Fibroblast of the aortic adventitia (primary cell): ENCODE measurements at regions not wholly inside any gene's neighbourhood (a gene's known extent, or its start where the extent isn't known, plus 50 kb on each side); places are given as distances from the start of the nearest gene placed in this dataset.

Experiments
- DNase-seq: peaks from one replicate; pipeline ENCODE4 v3.0.0-alpha.2; 2010; ENCODE audit warnings: low read depth
- H3K4me3 ChIP-seq: 2 replicates; pipeline ENCODE4 v1.5.1; 2011; ENCODE audit warnings: low read depth, mild to moderate bottlenecking, control low read depth, low read length, moderate library complexity
- TF ChIP-seq, protein P1 (sequence below): IDR thresholded peaks from 2 replicates; pipeline ENCODE4 v1.5.1; 2011; ENCODE audit warnings: mild to moderate bottlenecking, low read length, control low read depth, inconsistent platforms; ENCODE audit not compliant: insufficient read depth

DNA sequence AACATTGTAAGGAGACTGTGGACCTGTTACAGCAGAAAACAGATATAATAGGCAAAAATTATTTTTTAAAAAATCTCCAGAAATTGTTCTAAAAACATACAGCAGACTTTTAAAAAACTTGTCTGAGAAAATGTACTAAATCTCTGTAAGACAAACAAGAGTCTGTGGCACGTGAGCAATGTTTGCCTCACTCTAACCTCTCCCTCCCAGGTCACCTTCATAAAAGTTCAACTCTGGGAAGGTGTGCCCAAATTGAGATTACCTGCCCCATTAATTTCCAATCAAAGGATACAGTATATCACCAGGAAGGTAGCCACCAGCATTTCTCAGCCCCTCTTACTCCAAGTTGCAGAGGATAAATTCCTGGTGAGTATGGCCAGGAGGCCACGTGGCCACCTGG, 992.7 kb downstream of the TMEM182 start:
- TF ChIP-seq, protein P1, sequence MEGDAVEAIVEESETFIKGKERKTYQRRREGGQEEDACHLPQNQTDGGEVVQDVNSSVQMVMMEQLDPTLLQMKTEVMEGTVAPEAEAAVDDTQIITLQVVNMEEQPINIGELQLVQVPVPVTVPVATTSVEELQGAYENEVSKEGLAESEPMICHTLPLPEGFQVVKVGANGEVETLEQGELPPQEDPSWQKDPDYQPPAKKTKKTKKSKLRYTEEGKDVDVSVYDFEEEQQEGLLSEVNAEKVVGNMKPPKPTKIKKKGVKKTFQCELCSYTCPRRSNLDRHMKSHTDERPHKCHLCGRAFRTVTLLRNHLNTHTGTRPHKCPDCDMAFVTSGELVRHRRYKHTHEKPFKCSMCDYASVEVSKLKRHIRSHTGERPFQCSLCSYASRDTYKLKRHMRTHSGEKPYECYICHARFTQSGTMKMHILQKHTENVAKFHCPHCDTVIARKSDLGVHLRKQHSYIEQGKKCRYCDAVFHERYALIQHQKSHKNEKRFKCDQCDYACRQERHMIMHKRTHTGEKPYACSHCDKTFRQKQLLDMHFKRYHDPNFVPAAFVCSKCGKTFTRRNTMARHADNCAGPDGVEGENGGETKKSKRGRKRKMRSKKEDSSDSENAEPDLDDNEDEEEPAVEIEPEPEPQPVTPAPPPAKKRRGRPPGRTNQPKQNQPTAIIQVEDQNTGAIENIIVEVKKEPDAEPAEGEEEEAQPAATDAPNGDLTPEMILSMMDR, result no peak
- H3K4me3 ChIP-seq, result no peak overlapping the region
- no peak for DNase-seq

DNA sequence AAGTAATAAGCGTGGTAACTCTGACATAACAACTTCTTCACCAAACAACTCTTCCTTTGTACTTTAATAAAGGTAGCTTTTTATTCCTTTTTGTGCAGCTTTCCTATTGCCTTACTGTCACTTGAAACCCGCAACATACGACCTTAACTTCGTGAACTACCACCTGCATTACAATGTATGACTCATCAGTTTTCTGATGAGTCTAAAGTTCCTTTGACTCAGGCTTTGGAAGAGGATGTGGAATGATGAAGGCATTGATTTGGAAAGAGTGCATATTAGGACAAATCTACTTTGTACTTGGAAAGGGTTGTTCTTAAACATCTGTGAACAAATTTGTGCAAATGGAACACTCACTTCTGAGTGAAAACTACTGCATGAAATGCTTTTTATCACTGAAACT, 1012.1 kb downstream of the TMEM182 start:
- H3K4me3 ChIP-seq, result no peak overlapping the region
- no peak for DNase-seq
- TF ChIP-seq, protein P1, result no peak

DNA sequence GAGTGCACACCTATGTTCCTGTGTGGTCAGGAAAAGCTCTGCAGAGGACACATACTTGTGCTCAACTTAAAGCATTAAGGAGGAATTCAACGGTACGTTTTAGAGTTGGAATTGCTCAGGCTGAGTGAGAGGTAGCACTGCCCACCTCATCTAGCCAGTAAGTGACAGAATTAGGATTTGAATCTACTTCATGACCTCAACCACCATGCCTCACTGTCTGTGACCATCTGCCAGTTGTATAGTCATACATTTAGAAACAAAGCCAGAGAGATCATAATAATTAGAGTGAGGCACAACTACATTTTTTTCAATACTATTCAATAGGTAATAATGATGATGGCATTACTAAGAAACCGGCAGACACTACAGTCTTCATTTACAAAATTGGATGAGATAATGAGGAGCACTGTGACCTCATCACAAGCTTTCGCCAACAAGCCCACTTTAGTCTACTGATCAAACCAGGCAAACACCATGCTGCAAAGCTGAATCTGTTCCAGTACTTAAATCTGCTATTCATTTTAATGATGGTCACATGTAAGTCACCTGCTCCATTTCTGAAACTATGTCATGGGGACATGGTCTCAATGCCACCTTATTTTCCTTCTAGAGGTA, 1018.4 kb downstream of the TMEM182 start:
- TF ChIP-seq, protein P1, result no peak
- H3K4me3 ChIP-seq, result no peak overlapping the region
- DNase-seq, result no peak

DNA sequence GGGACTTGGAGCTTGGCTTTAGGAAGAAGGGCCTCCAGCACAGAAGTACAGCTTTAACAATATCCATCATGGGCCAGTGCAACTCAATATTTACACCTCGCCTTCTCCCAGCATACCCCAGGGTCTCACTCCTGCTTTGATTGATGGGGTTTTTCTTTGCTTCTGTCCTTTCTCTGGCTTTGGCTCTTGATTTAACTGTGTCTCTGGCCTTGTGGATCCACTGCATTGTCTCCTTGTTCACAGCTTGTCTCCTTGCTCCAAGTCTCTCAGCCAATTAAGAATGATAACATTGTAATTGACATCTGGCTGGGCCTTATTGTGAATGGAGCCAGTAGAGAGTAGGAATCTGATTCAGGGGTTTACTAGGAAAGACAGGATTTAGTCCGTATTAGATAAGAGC, 1019.5 kb downstream of the TMEM182 start:
- TF ChIP-seq, protein P1, result no peak
- DNase-seq, result no peak
- no peak overlapping the region for H3K4me3 ChIP-seq

DNA sequence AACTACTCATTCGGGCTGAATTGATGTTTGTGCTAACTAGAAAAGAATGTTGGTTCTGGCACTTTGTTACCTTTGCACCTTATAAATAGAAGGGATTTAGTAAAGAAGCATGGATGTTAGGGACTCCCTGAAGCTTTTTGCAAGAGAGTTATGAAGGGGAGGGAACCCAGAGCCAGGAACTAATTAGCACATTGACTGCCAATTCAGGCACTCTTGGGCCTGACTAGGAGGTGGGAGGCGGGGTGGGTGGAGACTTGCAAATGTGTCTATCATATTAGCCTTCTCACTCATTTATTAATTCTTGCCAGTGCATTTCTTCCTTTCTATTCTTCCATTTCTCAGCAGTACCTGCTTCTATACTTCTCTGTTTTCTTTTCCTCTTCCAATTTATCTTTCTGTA, 1022.4 kb downstream of the TMEM182 start:
- no peak for DNase-seq
- TF ChIP-seq, protein P1, result no peak
- no peak overlapping the region for H3K4me3 ChIP-seq

DNA sequence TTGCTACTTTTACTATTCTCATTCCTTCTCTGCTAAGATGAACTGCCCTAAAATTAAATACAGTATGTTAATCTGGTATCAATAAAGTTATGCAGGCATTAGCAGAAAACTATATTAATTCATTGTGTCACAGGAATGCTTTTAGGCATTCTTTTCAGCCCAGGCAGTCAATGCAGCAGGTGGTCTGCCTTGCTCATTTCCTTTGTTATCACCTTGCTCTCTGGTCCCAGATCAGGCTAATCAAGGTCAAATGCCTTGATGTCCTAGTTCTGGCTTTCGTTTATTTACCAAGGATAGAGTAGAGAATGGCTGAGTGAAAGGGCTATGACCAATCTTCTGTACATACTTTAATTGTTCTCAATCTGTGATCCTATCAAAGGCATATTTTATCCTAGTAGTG, 1023.6 kb downstream of the TMEM182 start:
- TF ChIP-seq, protein P1, result no peak
- no peak overlapping the region for H3K4me3 ChIP-seq
- DNase-seq, result no peak

DNA sequence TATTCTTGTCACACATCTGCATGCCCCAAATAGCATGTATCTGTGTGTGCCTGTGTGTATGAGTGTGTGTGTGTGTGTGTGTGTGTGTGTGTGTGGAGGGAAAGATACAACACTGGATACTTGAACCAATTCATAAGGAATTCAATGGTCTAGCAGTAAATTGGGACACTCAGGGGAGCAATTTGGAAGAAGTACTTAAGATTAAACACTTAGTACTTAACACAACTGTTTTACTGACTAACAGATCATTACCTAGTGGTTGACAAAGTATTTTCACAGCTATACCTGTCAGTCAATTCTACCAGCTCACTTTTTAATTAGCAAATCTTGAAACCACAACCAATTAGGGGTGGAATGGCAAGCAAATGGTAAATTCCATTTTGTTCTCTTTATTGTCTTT, 1024.1 kb downstream of the TMEM182 start:
- DNase-seq, result no peak
- H3K4me3 ChIP-seq, result no peak overlapping the region
- TF ChIP-seq, protein P1, result no peak
